Neural crest cell (in vitro differentiated cells): ENCODE measurements at regions not wholly inside any gene's neighbourhood (a gene's known extent, or its start where the extent isn't known, plus 50 kb on each side); places are given as distances from the start of the nearest gene placed in this dataset.

Experiments used
- DNase-seq: peaks from one replicate; pipeline ENCODE4 v3.0.0; 2021; ENCODE audit warnings: low read depth, mixed read lengths, low spot score
- H3K27ac Mint-ChIP-seq: one replicate; pipeline ENCODE4 v1.8.0; 2021; ENCODE audit warnings: mild to moderate bottlenecking, mixed read lengths; ENCODE audit not compliant: unreplicated experiment
- H3K27me3 Mint-ChIP-seq: 2 replicates; pipeline ENCODE4 v1.8.0; 2021; ENCODE audit warnings: low read depth, mild to moderate bottlenecking, mixed read lengths
- H3K36me3 Mint-ChIP-seq: 2 replicates; pipeline ENCODE4 v1.8.0; 2021; ENCODE audit warnings: low read depth, mild to moderate bottlenecking, mixed read lengths
- H3K4me1 Mint-ChIP-seq: 2 replicates; pipeline ENCODE4 v1.8.0; 2021; ENCODE audit warnings: mixed read lengths
- H3K4me3 Mint-ChIP-seq: one replicate; pipeline ENCODE4 v1.8.0; 2021; ENCODE audit warnings: mild to moderate bottlenecking, mixed read lengths
- H3K9me3 Mint-ChIP-seq: 2 replicates; pipeline ENCODE4 v1.8.0; 2021; ENCODE audit warnings: mixed read lengths
- TF ChIP-seq, protein P1 (sequence below): fragments of 200-600 bp; sonication (generic); conservative IDR thresholded peaks from 2 replicates; pipeline ENCODE4 v1.5.0; 2021; ENCODE audit warnings: antibody characterized with exemption, mild to moderate bottlenecking

DNA sequence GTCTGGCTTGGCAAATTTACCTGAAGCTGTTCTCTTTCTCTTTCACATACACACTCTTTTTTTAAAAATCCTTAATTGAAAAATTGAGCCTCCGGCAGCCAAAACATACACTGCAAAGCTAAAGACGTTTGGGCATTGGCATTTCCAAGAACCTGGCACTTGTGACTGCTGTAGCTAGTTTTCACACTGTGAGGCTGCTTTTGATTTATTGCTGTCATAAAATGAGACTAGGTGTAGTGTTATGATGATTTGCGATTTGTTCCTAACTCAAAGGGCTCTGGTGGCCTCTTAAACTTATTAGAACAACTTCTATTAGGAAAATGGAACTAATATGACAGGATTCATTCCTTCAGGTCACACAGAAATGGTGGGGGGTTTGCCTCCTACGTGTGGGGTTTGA lies 377.1 kb upstream of the FAR2 start:
- peaks cover 6% of the 10 kb centered on the region for H3K9me3 Mint-ChIP-seq
- no peak for DNase-seq
- no peaks in the 10 kb centered on the region for H3K36me3 Mint-ChIP-seq
- no peak overlapping the region for H3K27ac Mint-ChIP-seq
- TF ChIP-seq, protein P1, sequence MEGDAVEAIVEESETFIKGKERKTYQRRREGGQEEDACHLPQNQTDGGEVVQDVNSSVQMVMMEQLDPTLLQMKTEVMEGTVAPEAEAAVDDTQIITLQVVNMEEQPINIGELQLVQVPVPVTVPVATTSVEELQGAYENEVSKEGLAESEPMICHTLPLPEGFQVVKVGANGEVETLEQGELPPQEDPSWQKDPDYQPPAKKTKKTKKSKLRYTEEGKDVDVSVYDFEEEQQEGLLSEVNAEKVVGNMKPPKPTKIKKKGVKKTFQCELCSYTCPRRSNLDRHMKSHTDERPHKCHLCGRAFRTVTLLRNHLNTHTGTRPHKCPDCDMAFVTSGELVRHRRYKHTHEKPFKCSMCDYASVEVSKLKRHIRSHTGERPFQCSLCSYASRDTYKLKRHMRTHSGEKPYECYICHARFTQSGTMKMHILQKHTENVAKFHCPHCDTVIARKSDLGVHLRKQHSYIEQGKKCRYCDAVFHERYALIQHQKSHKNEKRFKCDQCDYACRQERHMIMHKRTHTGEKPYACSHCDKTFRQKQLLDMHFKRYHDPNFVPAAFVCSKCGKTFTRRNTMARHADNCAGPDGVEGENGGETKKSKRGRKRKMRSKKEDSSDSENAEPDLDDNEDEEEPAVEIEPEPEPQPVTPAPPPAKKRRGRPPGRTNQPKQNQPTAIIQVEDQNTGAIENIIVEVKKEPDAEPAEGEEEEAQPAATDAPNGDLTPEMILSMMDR: no peak
- no peak overlapping the region for H3K4me3 Mint-ChIP-seq
- H3K4me1 Mint-ChIP-seq: peaks cover 33% of the 10 kb centered on the region
- no peaks in the 10 kb centered on the region for H3K27me3 Mint-ChIP-seq

- DNase-seq: no peak
- Mint-ChIP-seq H3K36me3 (no peaks in the 10 kb centered on the region), H3K4me1 (peaks cover 16% of the 10 kb centered on the region), H3K27me3 (no peaks in the 10 kb centered on the region), H3K4me3 (no peak overlapping the region), H3K27ac (no peak overlapping the region), H3K9me3 (peaks cover under 1% of the 10 kb centered on the region)
- TF ChIP-seq, protein P1: no peak
Observed at GRCh38 chr12:28775556-28775955, 373.5 kb upstream of the FAR2 start.

GRCh38 chr12:28776220-28776619 lies 372.9 kb upstream of the FAR2 start:
- TF ChIP-seq, protein P1: no peak
- Mint-ChIP-seq H3K4me1 (peaks cover 21% of the 10 kb centered on the region), H3K4me3 (no peak overlapping the region), H3K9me3 (peaks cover 3% of the 10 kb centered on the region), H3K36me3 (no peaks in the 10 kb centered on the region), H3K27ac (no peak overlapping the region), H3K27me3 (no peaks in the 10 kb centered on the region)
- no peak for DNase-seq

GRCh38 chr12:28776913-28777422 lies 372.1 kb upstream of the FAR2 start:
- DNase-seq: no peak
- H3K4me3 Mint-ChIP-seq: no peak overlapping the region
- H3K36me3 Mint-ChIP-seq: no peaks in the 10 kb centered on the region
- TF ChIP-seq, protein P1: no peak
- no peak overlapping the region for H3K27ac Mint-ChIP-seq
- H3K9me3 Mint-ChIP-seq: peaks cover 3% of the 10 kb centered on the region
- peaks cover 25% of the 10 kb centered on the region for H3K4me1 Mint-ChIP-seq
- H3K27me3 Mint-ChIP-seq: no peaks in the 10 kb centered on the region

GRCh38 chr12:28777603-28778365 lies 371.3 kb upstream of the FAR2 start:
- TF ChIP-seq, protein P1: no peak
- H3K9me3 Mint-ChIP-seq: peaks cover 3% of the 10 kb centered on the region
- DNase-seq: no peak
- H3K4me3 Mint-ChIP-seq: no peak overlapping the region
- H3K36me3 Mint-ChIP-seq: no peaks in the 10 kb centered on the region
- peaks cover 25% of the 10 kb centered on the region for H3K4me1 Mint-ChIP-seq
- H3K27ac Mint-ChIP-seq: no peak overlapping the region
- no peaks in the 10 kb centered on the region for H3K27me3 Mint-ChIP-seq
